MM.1S (cell line): ENCODE measurements at regions not wholly inside any gene's neighbourhood (a gene's known extent, or its start where the extent isn't known, plus 50 kb on each side); places are given as distances from the start of the nearest gene placed in this dataset.

ENCODE experiments used
- CTCF ChIP-seq: fragments of 300-600 bp; sonication (generic); IDR thresholded peaks from 2 replicates; pipeline ENCODE4 v1.5.1; 2016; ENCODE audit warnings: antibody characterized with exemption, low read length, mixed read lengths
- EZH2 ChIP-seq: fragments of 300-600 bp; sonication (generic); optimal IDR thresholded peaks from 2 replicates; pipeline ENCODE3; 2017; ENCODE audit warnings: low read depth, mild to moderate bottlenecking, antibody characterized with exemption, low read length, mixed read lengths

- TF ChIP-seq CTCF (no peak), EZH2 (no peak)
These were observed 180.6 kb downstream of the ADAMTS15 start for GRCh38 chr11:130629039-130629438.
